Skin epidermis (tissue), 12 donors: ENCODE measurements at regions not wholly inside any gene's neighbourhood (a gene's known extent, or its start where the extent isn't known, plus 50 kb on each side); places are given as distances from the start of the nearest gene placed in this dataset.
"Not testable (repeated sequence)": the region's sequence is repeated elsewhere in the genome, so short reads cannot be mapped to it uniquely, and the experiment has no call there.

ENCODE experiments used
- H3K27ac ChIP-seq, 21 experiments: fragments of 200-600 bp; sonication (generic) in 11 of 21; one replicate each; pipeline ENCODE4 v1.5.0; 2020; ENCODE audit warnings: mild to moderate bottlenecking in 3 of 21, inconsistent platforms in 2 of 21, moderate library complexity in 2 of 21
- H3K4me3 ChIP-seq, 7 experiments: fragments of 200-600 bp; sonication (generic) in 2 of 7; one replicate each; pipeline ENCODE4 v1.5.0; 2020; ENCODE audit warnings: inconsistent platforms in 2 of 7, mild to moderate bottlenecking in 2 of 7, moderate library complexity in 1 of 7

DNA sequence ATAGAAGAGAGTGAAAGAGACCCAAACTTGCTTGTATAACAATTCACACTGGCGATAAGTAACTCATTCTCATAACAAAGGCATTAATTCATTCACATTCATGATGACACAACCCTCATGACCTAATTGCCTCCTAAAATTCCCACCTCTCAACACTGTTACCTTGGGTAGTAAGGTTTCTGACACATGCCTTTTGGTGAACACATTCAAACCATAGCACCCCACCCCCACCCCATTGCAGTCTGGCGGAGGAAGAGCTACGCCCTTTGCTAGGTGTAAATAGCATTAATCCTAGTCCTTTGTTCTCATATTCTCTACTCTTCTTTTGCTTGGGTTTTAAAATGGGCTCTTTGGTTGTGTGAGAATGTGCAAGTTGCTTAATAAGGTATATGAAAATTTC lies 361.5 kb downstream of the DSEL start:
- Histone ChIP-seq H3K27ac (no peak overlapping the region), H3K4me3 (no peak overlapping the region)

DNA sequence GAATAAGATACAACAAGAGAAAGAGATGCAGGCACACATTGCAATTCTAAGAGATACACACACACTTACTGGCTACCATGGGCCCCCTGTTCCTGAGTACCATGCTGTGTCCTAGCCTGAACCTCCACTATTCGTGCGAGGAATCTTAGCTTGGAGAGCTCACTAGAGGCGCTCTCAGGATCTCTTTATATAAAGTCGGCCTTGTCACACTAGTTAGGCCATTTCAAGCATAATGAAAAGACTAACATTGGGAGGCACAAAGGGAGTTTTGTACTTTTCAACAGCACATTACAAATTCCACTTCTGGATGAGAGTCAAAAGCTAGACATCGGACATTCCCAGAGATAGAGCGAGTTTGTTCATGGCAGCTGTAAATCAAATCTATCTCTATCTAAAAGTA lies 365.2 kb downstream of the DSEL start:
- Histone ChIP-seq H3K27ac (no peak overlapping the region), H3K4me3 (no peak overlapping the region)

DNA sequence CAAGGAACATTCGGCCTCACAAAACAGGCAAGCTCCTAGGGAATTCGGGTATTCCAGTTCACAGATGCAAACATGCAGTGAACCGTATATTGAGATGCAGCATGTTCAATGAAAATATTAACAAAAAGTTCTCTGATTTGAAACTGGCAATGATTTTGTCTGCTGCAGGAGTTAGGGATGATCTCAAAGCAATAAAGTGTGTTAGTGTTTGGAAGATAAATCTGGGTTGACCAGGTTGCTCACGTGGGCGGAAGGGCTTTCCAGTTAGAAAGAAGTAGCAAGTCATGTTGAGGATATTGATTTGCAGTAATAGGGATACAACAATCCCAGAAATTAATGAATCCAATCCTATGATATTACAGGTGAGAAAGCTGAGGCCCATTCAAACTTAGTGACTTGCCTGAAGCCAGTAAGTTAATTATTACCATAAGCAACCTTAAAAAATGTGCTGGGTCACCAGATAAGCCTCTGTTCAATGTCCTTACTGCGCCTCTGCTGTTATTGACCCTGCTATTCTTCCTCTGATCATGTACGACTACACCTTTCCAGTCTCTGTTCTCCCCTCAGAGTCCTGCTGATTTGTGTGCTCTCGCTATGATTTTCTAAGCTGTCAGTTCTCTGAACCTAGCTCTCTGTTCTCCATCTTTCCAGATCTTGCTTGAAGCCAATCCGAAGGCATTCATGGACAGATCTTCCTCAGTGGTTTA lies 370.8 kb downstream of the DSEL start:
- no peak overlapping the region for H3K27ac ChIP-seq

DNA sequence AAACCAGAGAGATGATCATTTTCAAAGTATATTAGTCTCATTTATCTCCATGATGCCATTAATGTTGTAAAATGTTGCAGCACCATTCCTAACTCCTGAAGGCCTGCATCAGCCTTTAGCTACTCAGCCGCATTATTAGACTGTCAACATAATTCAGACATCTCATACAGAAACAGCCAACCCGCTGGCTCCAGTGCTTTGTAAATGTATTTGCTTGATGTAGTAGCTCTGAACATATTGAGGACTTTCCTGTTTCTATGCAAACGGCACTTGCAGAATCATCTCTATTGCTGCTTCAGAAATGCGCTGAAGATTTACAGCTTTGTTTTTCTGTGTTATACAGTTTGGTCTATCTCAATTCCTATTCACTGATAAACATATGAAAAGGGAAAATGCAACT lies 372.2 kb downstream of the DSEL start:
- Histone ChIP-seq H3K4me3 (no peak overlapping the region), H3K27ac (no peak overlapping the region)

More for the DNA sequence above, 370.8 kb downstream of the DSEL start:
- no peak overlapping the region for H3K4me3 ChIP-seq

DNA sequence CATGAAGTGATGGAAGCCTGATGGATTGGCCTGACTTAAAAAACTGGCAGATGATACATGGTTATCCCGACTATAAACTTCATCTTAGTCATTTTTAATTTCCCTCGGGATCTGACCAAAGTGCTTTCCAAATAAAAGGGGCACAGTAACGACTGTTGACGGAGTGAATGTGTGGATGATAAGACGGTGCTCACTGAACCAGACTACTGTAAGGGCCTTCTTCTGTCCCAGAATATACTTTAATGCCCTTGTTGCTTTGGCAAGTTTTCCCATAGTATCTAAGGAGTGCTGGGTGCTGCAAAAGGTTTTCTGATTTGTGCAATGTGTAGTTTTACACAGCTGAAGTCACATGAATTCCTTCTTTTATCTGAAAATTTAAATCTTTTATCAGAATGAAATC lies 373.5 kb downstream of the DSEL start:
- Histone ChIP-seq H3K4me3 (no peak overlapping the region), H3K27ac (no peak overlapping the region)

DNA sequence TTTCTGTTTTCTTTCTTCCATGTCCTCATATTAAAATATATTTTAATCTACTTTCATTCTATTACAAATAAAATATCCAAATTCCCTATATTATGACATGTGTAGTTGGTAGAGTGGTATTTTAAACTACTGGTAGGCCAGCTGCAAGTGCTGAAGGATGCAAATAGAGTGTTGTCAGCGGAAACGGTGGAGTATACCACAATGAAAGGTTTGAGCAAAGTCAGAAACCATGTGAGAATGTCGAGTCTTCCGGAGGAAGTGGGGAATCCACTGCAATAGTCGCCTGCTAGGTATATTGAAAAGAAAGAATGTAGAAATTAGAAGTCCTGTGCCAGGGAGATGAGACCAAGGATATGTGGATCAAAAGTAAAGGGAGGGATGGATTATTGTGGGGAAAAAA lies 373.9 kb downstream of the DSEL start:
- Histone ChIP-seq H3K27ac (no peak overlapping the region), H3K4me3 (no peak overlapping the region)

DNA sequence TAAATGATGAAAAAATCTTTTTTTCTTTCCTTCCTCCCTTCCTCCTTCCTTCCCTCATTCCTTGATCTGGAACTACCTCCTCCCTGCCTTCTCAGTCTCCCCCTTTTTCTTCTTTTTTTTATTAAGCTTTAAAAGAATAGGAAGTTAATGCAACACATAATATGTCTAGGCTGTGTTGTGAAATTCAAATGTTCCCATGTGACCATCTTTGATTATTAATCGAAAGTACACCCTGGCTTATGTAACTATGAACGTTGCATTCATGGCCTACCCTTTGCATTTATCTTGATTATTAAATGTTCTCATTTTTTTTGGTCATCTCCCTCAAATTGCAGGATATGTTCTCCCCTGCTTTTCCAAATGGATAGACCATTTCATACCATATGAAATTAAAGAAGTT lies 376.0 kb downstream of the DSEL start:
- H3K27ac ChIP-seq = no peak overlapping the region
- no peak overlapping the region for H3K4me3 ChIP-seq

DNA sequence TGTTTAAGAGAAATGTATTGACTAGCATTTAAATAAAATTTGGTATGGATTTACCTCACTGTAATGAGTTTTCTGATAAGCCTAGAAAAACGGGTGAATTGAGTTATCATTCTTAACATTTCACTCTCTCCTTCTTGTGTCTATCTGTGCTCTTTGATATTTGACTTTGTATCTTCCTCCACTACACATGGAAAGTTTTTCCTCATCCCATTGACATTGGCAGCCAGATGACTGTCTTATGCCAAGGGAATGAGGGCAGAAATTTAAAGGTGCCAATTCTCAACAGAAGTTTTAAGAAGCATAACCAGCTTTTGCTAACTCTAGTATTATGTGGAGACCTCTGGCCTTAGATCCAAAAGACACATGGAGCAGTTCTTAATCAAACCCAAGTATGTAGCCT lies 376.6 kb downstream of the DSEL start:
- no peak overlapping the region for H3K27ac ChIP-seq

DNA sequence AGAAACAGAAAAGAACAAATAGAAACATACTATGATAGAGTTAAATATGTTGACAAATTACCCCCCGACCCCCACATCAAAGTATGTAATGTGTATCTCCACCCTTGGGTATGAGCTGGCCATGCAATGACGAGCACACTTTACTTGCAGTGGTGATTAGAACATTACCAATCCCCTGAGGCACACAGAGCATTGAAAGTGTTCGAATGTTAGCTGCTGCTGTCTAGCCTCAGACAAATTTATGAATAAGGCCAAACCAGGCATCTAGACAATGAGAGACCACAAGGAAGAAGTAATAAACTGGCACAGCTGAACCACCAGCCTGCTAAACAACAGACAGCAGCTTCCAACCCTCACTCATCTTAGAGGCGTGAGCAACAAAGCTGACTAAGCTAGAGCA lies 380.5 kb downstream of the DSEL start:
- H3K27ac ChIP-seq = no peak overlapping the region

More for the DNA sequence above, 376.6 kb downstream of the DSEL start:
- H3K4me3 ChIP-seq = no peak overlapping the region

DNA sequence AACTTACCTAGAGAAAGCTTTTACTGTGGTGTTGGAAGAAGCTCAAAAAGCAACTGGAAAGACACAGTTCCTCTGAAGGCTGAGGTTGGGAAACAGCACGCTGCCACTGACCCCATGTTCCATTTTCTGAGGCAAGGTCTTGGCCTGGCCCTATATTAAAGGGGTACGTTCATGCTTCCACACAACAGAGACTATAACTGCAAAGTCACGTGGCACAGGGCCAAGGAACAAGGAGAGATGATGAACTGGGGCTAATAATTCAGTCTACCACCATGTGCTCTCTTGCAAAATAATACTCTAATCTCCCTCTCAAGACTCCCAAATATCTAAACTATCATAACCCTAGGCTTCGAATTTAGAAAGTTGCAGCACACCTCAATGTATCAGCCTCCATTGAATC lies 381.6 kb downstream of the DSEL start:
- Histone ChIP-seq H3K27ac (no peak overlapping the region), H3K4me3 (no peak overlapping the region)

More for the DNA sequence above, 380.5 kb downstream of the DSEL start:
- H3K4me3 ChIP-seq = no peak overlapping the region

DNA sequence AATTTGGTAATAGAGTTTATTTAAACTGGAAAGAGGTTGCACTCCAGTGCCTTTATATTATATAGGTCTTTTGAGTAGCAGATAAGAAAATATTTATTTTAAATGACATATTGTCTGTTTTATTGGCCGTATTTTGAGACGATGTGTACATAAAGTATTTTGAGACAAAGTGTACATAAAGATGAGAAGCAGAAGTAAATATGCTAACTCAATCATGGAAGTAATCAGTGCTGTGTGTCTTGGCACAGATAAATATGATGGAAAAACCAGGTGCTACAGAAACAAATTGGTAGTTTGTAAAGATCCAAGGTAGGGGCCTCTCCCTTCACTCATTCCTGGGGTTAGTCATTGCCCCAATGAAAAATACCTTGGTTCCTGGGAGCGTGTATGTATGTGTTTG lies 382.9 kb downstream of the DSEL start:
- Histone ChIP-seq H3K4me3 (no peak overlapping the region), H3K27ac (no peak overlapping the region)

DNA sequence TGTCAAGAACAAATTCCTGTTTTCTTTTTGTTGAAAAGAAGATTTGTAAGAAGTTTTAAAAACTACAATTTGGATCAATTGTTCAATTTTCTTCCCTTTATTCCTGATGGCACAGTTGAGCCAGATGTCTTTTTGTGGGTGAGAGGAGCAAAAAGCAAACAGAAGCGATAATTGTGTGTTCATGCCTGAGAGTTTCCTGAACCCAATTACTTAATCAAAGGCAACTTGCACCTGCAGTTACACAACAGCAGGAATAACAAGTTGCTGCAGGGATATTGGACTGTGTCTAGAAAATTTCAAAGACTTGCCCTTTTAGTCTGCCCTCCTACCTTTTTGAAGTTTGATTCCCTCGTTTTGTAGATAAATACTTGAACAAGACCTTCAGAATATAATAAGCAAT lies 383.6 kb downstream of the DSEL start:
- Histone ChIP-seq H3K27ac (no peak overlapping the region), H3K4me3 (no peak overlapping the region)

DNA sequence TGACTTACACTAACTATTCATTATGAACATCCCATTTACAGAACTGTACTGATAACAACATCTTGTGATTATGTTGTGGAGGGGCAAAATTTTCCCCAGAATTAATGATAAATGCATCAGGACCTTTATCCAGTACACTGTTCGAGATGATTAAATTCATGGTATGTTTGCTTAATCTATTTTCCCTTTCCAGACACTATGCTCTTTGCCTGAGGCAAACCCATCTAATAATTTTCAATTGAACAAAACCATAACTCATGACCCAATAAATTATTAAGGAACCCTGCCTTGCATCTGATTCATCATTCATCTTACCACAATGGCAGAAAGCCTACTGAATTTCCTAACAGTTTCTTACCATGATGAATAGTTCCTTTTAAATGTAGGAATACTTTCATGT lies 385.0 kb downstream of the DSEL start:
- Histone ChIP-seq H3K27ac (no peak overlapping the region), H3K4me3 (no peak overlapping the region)

DNA sequence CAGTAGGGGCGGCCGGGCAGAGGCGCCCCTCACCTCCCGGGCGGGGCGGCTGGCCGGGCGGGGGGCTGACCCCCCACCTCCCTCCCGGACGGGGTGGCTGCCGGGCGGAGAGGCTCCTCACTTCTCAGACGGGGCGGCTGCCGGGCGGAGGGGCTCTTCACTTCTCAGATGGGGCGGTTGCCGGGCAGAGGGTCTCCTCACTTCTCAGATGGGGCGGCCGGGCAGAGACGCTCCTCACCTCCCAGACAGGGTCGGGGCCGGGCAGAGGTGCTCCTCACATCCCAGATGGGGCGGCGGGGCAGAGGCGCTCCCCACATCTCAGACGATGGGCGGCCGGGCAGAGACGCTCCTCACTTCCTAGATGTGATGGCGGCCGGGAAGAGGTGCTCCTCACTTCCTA lies 389.8 kb downstream of the DSEL start:
- not testable (repeated sequence) for H3K27ac ChIP-seq, H3K4me3 ChIP-seq

DNA sequence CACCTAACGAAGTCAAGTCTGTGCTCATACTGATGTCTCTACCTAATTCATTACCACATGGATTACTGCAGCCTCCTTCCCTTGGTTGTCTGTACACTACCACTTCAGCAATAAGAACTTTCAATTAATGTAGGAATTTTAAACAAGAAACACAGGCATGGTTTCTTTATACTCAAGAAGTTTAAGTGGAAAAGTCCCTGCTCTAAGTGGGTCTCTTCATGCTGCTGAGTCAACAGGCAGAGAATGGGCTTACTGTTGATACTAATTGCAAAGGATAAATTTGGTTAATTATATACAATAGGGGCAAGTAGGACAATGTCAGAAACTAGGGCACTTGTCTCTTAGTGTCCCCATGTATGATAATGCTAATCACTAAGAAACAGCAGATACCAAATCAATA lies 392.6 kb downstream of the DSEL start:
- Histone ChIP-seq H3K4me3 (no peak overlapping the region), H3K27ac (no peak overlapping the region)

DNA sequence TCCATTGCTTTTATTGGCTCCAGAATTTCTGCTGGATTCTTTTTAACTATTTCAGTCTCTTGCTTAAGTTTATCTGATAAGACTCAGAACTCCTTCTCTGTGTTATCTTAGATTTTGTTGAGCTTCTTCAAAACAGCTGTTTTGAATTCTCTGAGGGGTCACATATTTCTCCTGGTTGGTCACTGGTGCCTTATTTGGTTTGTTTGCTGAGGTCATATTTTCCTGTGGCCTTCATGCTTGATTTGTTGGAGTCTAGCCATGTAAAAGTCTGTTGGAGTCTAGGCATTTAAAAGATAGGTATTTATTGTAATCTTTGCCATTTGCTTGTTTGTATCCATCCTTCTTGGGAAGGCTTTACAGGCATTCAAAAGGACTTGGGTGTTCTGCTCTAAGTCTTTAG lies 398.7 kb downstream of the DSEL start:
- Histone ChIP-seq H3K27ac (no peak overlapping the region), H3K4me3 (no peak overlapping the region)

DNA sequence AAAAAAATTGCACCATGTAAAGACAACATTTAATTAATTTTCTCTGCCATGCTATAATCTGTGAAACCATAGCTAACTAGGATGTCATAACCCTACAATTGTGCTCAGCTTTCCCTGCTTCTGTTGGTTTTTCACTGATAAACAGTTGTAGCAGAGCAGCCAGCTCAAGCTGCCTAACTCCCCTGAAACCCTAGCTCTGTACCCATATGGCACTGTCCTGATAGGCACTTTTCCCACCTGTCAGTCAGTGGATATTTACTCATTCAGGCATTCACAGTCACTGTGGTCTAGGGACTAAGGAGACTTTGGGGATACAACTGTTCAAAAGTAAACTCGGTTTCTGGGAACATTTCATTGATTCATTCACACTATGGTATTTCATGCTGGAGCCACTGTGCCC lies 407.0 kb downstream of the DSEL start:
- Histone ChIP-seq H3K4me3 (no peak overlapping the region), H3K27ac (no peak overlapping the region)

DNA sequence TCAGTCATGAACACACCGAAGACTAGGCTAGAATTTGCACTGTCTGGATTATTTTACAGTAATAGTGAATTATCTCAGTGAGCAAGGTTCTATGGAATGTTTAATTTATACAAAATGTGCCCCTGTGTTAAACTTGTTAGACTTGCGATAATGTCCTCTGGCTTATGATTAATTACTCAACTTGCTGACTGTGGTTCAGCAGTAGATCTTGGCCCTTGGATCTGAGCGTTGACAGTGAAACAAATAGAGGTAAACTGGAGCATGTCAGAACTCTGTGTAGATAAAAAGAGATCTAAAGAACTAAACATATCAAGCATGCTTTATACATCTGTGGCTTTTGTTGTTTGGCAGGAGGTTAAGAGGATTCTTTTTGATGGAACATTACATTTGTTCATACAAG lies 407.6 kb downstream of the DSEL start:
- Histone ChIP-seq H3K4me3 (no peak overlapping the region), H3K27ac (no peak overlapping the region)

DNA sequence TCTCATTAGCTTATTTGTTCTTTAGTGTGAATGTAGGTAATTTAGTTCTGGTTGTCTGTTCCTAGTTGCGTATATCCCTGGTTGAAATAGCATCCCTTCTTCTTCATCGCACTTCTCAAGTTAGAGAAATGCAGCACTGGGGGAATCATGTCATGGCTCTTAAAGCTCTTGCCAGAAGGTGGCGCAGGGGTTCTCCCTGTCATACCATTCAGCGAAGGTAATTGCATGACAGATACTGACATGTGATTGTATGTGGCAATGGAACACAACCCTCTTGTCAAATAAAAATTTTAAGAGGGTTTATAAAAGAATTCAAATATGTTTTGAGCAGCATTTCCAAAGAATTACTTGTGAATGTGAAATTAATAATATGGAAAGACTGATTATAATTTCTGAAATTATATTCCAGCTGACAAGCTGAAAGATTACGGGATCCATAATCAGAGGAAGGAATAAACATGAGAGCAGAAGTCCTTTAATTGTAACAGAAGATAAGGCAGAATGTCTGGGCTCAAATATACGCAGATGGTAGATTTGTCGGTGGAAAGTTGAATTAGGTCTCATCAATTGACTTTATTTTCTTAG lies 411.7 kb downstream of the DSEL start:
- Histone ChIP-seq H3K4me3 (no peak overlapping the region), H3K27ac (no peak overlapping the region)

DNA sequence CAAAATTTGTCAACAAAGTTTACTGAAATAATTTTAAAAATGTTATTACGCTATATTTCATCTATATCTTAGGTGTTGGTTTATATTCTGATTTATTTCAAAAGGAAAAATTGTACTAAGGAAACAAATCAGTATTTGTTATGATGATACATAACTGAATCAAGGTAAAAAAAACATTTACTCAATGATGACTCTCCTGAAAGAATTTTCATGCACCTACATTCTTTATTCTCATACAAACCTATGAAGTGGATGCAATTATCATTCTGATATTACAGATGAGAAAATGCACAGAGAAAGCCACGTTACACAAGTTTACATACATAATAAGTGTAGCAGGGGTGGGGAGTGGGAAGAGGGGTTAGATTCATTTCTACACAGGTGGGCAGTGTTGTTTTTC lies 422.4 kb downstream of the DSEL start:
- Histone ChIP-seq H3K27ac (no peak overlapping the region), H3K4me3 (no peak overlapping the region)

DNA sequence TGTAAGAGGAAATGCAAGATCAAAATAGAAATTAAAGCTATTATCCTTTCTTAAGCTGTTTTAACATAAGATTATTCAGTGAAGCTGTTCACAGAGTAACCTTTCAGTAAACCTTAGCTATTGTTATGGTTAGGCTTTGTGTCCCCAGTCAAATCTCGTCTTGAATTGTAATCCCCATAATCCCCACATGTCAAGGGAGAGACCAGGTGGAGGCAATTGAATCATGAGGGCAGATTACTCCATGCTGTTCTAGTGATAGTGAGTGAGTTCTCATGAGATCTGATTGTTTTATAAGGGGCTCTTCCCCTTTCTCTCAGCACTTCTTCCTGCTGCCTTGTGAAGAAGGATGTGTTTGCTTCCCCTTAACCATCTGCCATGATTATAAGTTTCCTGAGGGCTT lies 424.4 kb downstream of the DSEL start:
- no peak overlapping the region for H3K4me3 ChIP-seq
- no peak overlapping the region for H3K27ac ChIP-seq
